HG02642 (cell line): ENCODE measurements at regions not wholly inside any gene's neighbourhood (a gene's known extent, or its start where the extent isn't known, plus 50 kb on each side); places are given as distances from the start of the nearest gene placed in this dataset.
"Not testable (repeated sequence)": the region's sequence is repeated elsewhere in the genome, so short reads cannot be mapped to it uniquely, and the experiment has no call there.

Experiments used
- ATAC-seq: cut with Tn5 transposase; IDR thresholded peaks from one replicate; pipeline ENCODE4 v1.9.1; 2021; ENCODE audit warnings: mild to moderate bottlenecking; ENCODE audit not compliant: unreplicated experiment, poor library complexity

GRCh38 chr3:135622656-135623055, 342.9 kb upstream of the PPP2R3A start:
- no peak for ATAC-seq

GRCh38 chr3:135623558-135623957, 342.0 kb upstream of the PPP2R3A start:
- ATAC-seq = no peak

- no peak for ATAC-seq
Measured at GRCh38 chr3:135627057-135627456, 338.5 kb upstream of the PPP2R3A start.

GRCh38 chr3:135629701-135630408, 335.7 kb upstream of the PPP2R3A start:
- no peak for ATAC-seq

GRCh38 chr3:135632556-135633065, 332.9 kb upstream of the PPP2R3A start:
- no peak for ATAC-seq

- ATAC-seq = no peak
Measured at GRCh38 chr3:135633078-135633477, 332.4 kb upstream of the PPP2R3A start.

GRCh38 chr3:135636596-135636995, 328.9 kb upstream of the PPP2R3A start:
- ATAC-seq = no peak

GRCh38 chr3:135637013-135637412, 328.5 kb upstream of the PPP2R3A start:
- ATAC-seq = no peak

- no peak for ATAC-seq
Measured at GRCh38 chr3:135641761-135642160, 323.8 kb upstream of the PPP2R3A start.

- ATAC-seq = no peak
Measured at GRCh38 chr3:135645541-135645940, 320.0 kb upstream of the PPP2R3A start.

- ATAC-seq = no peak
Measured at GRCh38 chr3:135646873-135647272, 318.7 kb upstream of the PPP2R3A start.

GRCh38 chr3:135649361-135649760, 316.2 kb upstream of the PPP2R3A start:
- no peak for ATAC-seq

- ATAC-seq = no peak
Measured at GRCh38 chr3:135650309-135650708, 315.2 kb upstream of the PPP2R3A start.

GRCh38 chr3:135652388-135652787, 313.1 kb upstream of the PPP2R3A start:
- ATAC-seq = no peak

GRCh38 chr3:135655328-135655727, 310.2 kb upstream of the PPP2R3A start:
- ATAC-seq = no peak

- not testable (repeated sequence) for ATAC-seq
Measured at GRCh38 chr3:135658451-135658850, 307.1 kb upstream of the PPP2R3A start.

- no peak for ATAC-seq
Measured at GRCh38 chr3:135667061-135667460, 298.5 kb upstream of the PPP2R3A start.

GRCh38 chr3:135674508-135674907, 291.0 kb upstream of the PPP2R3A start:
- ATAC-seq = no peak

GRCh38 chr3:135678386-135678785, 287.1 kb upstream of the PPP2R3A start:
- ATAC-seq = no peak

- ATAC-seq = no peak
Measured at GRCh38 chr3:135688003-135688402, 277.5 kb upstream of the PPP2R3A start.

GRCh38 chr3:135690664-135691063, 274.9 kb upstream of the PPP2R3A start:
- ATAC-seq = no peak

- ATAC-seq = no peak
Measured at GRCh38 chr3:135691240-135691639, 274.3 kb upstream of the PPP2R3A start.
